ENCODE measurements at regions not wholly inside any gene's neighbourhood (a gene's known extent, or its start where the extent isn't known, plus 50 kb on each side); places are given as distances from the start of the nearest gene placed in this dataset.
"Not testable (repeated sequence)": the region's sequence is repeated elsewhere in the genome, so short reads cannot be mapped to it uniquely, and the experiment has no call there.

DNA sequence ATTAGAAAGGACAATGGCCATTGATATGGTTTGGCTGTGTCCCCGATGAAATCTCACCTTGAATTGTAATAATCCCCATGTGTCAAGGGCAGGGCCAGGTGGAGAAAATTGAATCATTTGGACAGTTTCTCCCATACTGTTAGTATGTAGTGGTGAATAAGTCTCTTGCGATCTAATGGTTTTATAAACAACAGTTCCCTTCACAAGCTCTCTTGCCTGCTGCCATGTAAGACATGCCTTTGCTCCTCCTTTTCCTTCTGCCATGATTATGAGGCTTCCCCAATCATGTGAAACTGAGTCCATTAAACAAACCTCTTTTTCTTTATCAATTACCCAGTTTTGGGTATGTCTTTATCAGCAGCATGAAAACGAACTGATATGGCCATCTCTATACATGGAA is 302.7 kb downstream of the SFMBT2 start:
- no peak for DNase-seq

GRCh38 chr10:7107285-7107684 is 303.5 kb downstream of the SFMBT2 start:
- DNase-seq: no peak

- not testable (repeated sequence) for DNase-seq
Measured at GRCh38 chr10:7104379-7104778, 306.5 kb downstream of the SFMBT2 start.

GRCh38 chr10:7102557-7103349 is 308.1 kb downstream of the SFMBT2 start:
- no peak for DNase-seq

- DNase-seq: no peak
Measured at GRCh38 chr10:7102084-7102483, 308.8 kb downstream of the SFMBT2 start.

GRCh38 chr10:7101451-7101850 is 309.4 kb downstream of the SFMBT2 start:
- DNase-seq: no peak

GRCh38 chr10:7100032-7100702 is 310.7 kb downstream of the SFMBT2 start:
- DNase-seq: no peak

- no peak for DNase-seq
Measured at GRCh38 chr10:7098160-7098762, 312.6 kb downstream of the SFMBT2 start.

- no peak for DNase-seq
Measured at GRCh38 chr10:7094781-7095180, 316.1 kb downstream of the SFMBT2 start.

- no peak for DNase-seq
Measured at GRCh38 chr10:7093368-7093767, 317.5 kb downstream of the SFMBT2 start.

DNA sequence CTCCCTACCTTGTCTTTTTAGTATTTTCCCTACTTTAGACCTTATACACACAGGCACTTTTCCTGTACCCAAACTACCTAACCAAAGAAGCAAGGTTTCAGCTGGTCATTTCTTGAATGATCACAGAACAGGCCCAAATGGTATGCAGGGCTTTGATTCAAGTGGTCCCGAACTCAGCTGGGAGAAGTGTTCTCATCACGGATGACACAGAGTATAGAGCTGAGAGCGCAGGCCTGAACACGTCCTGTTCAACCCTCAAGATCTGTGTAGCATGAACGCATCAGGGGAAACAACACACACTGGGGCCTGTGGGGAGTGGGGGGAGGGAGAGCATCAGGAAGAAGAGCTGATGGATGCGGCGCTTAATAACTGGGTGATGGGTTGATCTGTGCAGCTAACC is 318.2 kb downstream of the SFMBT2 start:
- DNase-seq: no peak

- no peak for DNase-seq
Measured at GRCh38 chr10:7090529-7090928, 320.3 kb downstream of the SFMBT2 start.

GRCh38 chr10:7085913-7086589 is 324.8 kb downstream of the SFMBT2 start:
- DNase-seq: no peak

DNA sequence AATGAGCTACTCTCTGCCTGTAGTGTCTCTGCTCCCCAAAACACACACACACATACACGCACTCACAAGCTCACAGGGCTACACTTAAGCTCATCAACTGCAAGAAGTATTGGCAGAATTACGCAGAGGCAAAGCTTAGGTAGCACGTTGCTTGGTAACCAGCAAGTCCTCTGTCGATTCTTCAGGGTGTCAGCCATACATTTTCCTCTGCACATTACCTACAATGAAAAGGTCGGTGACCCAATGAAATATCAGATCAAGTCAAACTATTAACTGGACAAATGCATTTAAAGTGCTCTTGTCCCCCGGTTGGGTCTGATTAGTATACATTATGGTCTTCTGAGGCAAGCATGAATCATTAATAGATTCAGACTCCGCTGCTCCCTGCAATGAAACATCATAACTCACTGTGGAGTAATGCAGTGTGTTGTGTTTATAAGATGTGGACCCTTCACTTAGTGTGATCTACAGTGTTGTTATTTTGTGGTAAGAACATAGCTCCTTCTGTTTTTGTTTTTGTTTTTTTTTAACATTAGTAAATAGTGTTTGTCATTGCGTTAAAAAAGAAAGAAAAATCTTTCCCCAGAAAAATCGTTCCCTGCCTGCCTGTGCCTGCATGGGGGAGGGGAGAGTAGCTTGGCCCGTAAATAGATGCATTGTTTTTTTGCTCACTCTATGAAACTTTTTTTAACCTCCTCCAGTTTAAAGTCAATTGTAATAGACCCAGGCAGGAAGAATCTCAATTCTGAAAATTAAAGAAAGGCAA is 325.5 kb downstream of the SFMBT2 start:
- no peak for DNase-seq

GRCh38 chr10:7084280-7085005 is 326.4 kb downstream of the SFMBT2 start:
- DNase-seq: no peak

GRCh38 chr10:7082967-7083366 is 327.9 kb downstream of the SFMBT2 start:
- no peak for DNase-seq

GRCh38 chr10:7077880-7078279 is 333.0 kb downstream of the SFMBT2 start:
- no peak for DNase-seq

DNA sequence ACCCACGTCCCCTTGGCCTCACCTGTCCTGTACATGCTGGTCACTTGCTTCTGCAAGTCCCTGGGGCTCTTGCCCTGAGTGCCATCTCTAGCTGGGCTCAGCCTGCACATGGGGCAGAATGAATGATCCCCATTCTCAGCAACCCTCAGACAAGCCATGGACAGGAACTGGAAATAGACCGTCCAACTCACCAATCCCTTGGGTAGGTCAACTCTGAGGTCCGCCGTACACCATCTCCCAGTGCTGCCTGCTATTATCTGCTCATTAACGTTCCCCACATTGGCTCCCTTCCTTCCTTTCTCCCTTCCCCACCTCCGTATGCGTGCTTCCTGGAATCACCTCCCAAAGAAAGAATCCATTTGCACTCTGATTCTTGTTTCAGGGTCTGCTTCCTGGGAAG is 335.0 kb downstream of the SFMBT2 start:
- DNase-seq: no peak

- DNase-seq: no peak
Measured at GRCh38 chr10:7075110-7075509, 335.7 kb downstream of the SFMBT2 start.

DNA sequence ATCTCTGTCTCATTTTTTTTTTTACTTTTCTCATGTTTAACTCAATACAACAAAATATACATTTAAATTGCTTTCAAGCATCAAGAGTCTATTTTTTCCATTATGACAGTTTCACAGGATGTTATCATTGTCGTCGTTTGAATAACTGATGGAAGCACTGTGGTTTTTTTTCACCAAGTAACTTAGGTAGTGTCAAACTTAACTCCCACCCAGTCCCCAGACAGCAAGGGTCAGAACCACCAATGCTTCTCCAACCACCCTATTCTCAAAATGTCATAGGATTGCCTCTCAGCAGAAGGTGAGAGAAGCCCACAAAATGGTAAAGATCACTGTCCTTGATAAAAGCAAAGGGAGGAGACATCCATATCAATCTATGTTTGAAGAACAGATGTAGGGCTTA is 339.4 kb downstream of the SFMBT2 start:
- DNase-seq: no peak

GRCh38 chr10:7070950-7071349 is 339.9 kb downstream of the SFMBT2 start:
- DNase-seq: no peak

- no peak for DNase-seq
Measured at GRCh38 chr10:7069706-7070105, 341.1 kb downstream of the SFMBT2 start.

Measured in activated naive CD4-positive, alpha-beta T cell (primary cell).